Bronchial epithelial cell (primary cell): ENCODE measurements at regions not wholly inside any gene's neighbourhood (a gene's known extent, or its start where the extent isn't known, plus 50 kb on each side); places are given as distances from the start of the nearest gene placed in this dataset.

ENCODE experiments used
- DNase-seq: peaks from one replicate; pipeline ENCODE4 v3.0.0-alpha.2; 2010; ENCODE audit warnings: low read depth
- FAIRE-seq: peaks from 2 replicates; lab custom pipeline; 2011; peaks lifted over from hg19 to GRCh38; lab: Jason Lieb, UNC
- H3K27me3 ChIP-seq: 2 replicates; pipeline ENCODE4 v1.5.1; 2011; ENCODE audit warnings: low read length; ENCODE audit not compliant: control insufficient read depth, insufficient read depth
- H3K36me3 ChIP-seq: 2 replicates; pipeline ENCODE4 v1.5.1; 2011; ENCODE audit warnings: low read length; ENCODE audit not compliant: control insufficient read depth, insufficient read depth
- H3K4me3 ChIP-seq: 2 replicates; pipeline ENCODE4 v1.5.1; 2011; ENCODE audit warnings: mild to moderate bottlenecking, low read depth, low read length, control low read depth
- TF ChIP-seq, protein P1 (sequence below): IDR thresholded peaks from 2 replicates; pipeline ENCODE4 v1.5.1; 2011; ENCODE audit warnings: mild to moderate bottlenecking, moderate library complexity, low read length, control low read depth, inconsistent platforms; ENCODE audit not compliant: insufficient read depth, severe bottlenecking

DNA sequence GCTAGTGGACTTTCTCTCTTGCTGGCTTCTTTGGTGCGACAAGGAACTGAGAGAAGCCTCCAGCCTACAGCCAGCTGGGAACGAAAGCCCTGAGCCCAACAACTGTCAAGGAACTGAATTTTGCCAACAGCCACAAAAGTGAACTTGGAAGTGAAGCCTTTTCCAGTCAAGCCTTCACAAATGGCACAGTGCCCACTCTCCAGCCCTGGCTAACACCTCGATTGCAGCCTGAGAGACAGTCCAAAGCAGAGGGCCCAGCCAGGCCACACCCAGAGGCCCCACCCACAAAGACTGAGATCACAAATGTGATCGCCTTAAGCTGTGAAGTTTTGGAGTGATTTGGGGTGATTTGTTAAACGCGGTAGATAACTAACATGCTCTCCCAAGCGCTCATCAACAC is 244.6 kb upstream of the SDK2 start:
- TF ChIP-seq, protein P1, sequence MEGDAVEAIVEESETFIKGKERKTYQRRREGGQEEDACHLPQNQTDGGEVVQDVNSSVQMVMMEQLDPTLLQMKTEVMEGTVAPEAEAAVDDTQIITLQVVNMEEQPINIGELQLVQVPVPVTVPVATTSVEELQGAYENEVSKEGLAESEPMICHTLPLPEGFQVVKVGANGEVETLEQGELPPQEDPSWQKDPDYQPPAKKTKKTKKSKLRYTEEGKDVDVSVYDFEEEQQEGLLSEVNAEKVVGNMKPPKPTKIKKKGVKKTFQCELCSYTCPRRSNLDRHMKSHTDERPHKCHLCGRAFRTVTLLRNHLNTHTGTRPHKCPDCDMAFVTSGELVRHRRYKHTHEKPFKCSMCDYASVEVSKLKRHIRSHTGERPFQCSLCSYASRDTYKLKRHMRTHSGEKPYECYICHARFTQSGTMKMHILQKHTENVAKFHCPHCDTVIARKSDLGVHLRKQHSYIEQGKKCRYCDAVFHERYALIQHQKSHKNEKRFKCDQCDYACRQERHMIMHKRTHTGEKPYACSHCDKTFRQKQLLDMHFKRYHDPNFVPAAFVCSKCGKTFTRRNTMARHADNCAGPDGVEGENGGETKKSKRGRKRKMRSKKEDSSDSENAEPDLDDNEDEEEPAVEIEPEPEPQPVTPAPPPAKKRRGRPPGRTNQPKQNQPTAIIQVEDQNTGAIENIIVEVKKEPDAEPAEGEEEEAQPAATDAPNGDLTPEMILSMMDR, result no peak
- no peaks in the 10 kb centered on the region for H3K27me3 ChIP-seq
- no peak for FAIRE-seq
- H3K4me3 ChIP-seq, result no peak overlapping the region
- DNase-seq, result no peak
- no peaks in the 10 kb centered on the region for H3K36me3 ChIP-seq

DNA sequence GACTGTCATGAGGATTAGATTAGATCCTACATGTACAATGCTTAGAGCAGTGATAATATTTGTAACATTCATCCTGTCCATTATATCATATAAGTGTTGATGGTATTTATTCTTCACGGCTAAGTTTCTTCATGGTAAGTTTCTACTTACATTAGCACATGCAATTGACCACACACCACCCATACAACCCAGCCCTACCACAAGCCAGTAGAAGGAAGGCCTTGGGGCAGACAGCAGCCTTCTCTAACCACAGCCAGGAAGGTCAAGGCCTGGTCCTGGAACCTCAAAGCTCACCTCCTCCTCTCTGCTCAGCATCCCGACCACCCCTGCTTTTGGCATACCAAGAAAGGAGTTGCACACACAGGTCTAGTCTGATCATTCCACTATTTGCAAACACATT is 245.2 kb upstream of the SDK2 start:
- H3K27me3 ChIP-seq, result no peaks in the 10 kb centered on the region
- FAIRE-seq (no peak), DNase-seq (no peak)
- TF ChIP-seq, protein P1, result no peak
- no peak overlapping the region for H3K4me3 ChIP-seq
- no peaks in the 10 kb centered on the region for H3K36me3 ChIP-seq

DNA sequence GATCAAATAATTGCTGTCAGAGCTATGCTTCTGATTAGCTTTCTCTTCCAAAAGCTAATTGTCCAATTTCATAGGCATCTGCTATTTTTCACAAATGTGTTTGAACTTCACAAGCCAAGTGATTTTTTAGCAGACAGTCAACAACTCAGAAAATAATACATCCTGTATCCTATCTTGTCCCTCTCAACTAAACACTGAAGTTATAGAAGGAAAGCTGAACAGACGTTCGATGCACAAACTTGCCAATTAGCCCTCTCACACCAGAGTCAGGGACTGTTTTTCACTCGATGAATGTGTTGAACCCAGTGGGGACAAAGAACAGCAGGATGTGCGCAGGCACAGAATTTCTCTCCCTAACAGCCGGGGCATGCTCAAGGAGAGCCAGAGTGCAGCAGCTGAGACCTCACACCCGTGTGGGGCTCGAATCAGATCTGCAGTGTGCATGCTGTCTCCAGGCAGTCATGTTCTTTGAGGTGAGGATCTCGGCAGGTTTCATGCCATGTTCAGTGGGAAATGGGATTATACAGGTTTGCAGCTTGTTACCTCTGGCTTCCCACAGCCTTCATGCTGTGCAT is 246.7 kb upstream of the SDK2 start:
- DNase-seq (no peak), FAIRE-seq (no peak)
- Histone ChIP-seq H3K4me3 (no peak overlapping the region), H3K27me3 (no peaks in the 10 kb centered on the region), H3K36me3 (no peaks in the 10 kb centered on the region)
- TF ChIP-seq, protein P1, result no peak

DNA sequence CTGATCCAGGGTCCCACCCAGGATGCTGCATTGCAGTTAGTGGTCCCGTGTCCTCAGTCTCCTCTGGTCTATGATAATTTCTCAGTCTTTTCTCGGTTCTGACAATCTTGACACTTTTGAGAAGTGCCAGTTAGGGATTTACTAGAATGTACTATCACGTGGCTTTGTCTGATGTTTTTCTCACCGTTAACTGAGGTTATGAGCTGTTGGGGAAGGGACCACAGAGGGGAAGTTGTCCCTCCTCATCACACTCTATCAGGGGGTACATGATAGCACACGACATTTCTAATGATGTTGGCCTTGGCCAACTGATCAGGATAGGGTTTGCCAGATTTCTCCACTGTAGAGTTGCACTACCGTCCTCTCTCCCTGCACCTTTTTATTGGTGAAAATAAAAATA is 250.9 kb upstream of the SDK2 start:
- Histone ChIP-seq H3K27me3 (no peaks in the 10 kb centered on the region), H3K4me3 (no peak overlapping the region), H3K36me3 (no peaks in the 10 kb centered on the region)
- FAIRE-seq (no peak), DNase-seq (no peak)
- TF ChIP-seq, protein P1, result no peak

DNA sequence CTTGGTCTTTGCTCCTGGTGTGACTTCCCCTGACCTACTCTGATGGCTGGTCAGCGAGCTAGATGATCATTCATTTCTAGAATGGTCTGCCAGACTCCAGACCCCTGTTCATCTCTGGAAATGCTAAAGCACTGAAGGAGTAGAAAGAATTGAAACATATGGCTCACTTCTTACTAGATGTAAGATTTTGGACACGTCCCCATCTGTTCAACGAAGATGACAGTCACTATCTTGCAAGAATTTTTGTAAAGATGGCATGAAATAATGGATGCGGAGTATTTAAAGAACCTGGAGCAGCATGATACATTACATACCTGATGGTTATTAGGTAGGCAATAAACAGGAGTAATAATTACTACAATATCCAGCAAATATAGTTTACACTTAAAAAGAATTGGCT is 252.7 kb upstream of the SDK2 start:
- FAIRE-seq (no peak), DNase-seq (no peak)
- TF ChIP-seq, protein P1, result no peak
- Histone ChIP-seq H3K27me3 (no peaks in the 10 kb centered on the region), H3K36me3 (no peaks in the 10 kb centered on the region), H3K4me3 (no peak overlapping the region)

DNA sequence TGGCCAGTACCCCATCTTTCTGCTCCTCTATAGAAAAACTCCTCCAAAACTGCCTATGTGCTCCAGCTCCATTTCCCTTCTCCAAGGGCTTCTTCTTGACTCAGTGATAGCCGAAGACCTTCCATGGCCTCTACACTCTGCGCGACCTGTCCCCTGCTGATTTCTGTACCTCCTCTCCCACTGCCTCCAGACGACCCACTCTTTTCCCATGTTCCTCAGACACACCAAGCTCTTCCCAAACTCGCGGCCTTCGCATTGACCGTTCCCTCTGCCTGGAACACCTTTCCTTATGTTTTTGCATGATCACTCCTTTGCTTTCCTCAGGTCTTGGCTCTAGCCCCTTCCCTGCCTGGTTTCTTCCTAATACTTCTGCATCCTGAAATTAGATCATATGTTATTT is 255.6 kb upstream of the SDK2 start:
- FAIRE-seq, result no peak
- no peak for DNase-seq
- TF ChIP-seq, protein P1, result no peak
- Histone ChIP-seq H3K4me3 (no peak overlapping the region), H3K36me3 (no peaks in the 10 kb centered on the region), H3K27me3 (peaks cover 5% of the 10 kb centered on the region)
